ENCODE measurements at regions not wholly inside any gene's neighbourhood (a gene's known extent, or its start where the extent isn't known, plus 50 kb on each side); places are given as distances from the start of the nearest gene placed in this dataset.

GRCh38 chr5:163310997-163311396, 126.4 kb upstream of the CCNG1 start:
- Histone ChIP-seq H3K4ac (ENCODE audit: low read depth, low read length) (no peak overlapping the region), H4K20me1 (ENCODE audit: insufficient read depth, low read length) (no peaks in the 10 kb centered on the region), H2AK5ac (ENCODE audit: low read depth, low read length) (no peak overlapping the region), H3K56ac (ENCODE audit: extremely low read depth, insufficient read depth, low read length) (no peak overlapping the region), H3K27me3 (ENCODE audit: control insufficient read depth, insufficient read depth, low read length) (no peaks in the 10 kb centered on the region), H3K79me1 (ENCODE audit: low read depth in 1 of 2, low read length in 2 of 2) (no peaks in the 10 kb centered on the region), H3K14ac (replicated peaks; ENCODE audit: low read depth, low read length) (no peak overlapping the region), H3K4me3 (ENCODE audit: insufficient read depth, low read depth, low read length) (no peak overlapping the region), H4K8ac (ENCODE audit: low read depth in 2 of 2, low read length in 2 of 2) (no peak overlapping the region), H3K9me3 (ENCODE audit: control insufficient read depth, insufficient read depth, low read length) (no peaks in the 10 kb centered on the region; the same call in 1 of the 2 replicates), H2BK20ac (ENCODE audit: low read depth, low read length) (no peak overlapping the region), H4K91ac (ENCODE audit: insufficient read depth, low read depth, low read length) (no peak overlapping the region), H3K9ac (ENCODE audit: low read depth, low read length) (no peak overlapping the region), H3K18ac (ENCODE audit: low read depth, low read length) (no peak overlapping the region), H3K9me1 (ENCODE audit: insufficient read depth, low read length) (no peaks in the 10 kb centered on the region), H3K27ac (ENCODE audit: insufficient read depth, low read length) (no peak overlapping the region), H2BK120ac (ENCODE audit: low read depth, low read length) (no peak overlapping the region), H3K4me2 (ENCODE audit: low read depth, low read length) (no peak overlapping the region), H2BK15ac (ENCODE audit: low read depth, low read length) (no peak overlapping the region), H3K23ac (ENCODE audit: low read depth, low read length) (no peak overlapping the region), H4K5ac (ENCODE audit: low read depth, low read length) (no peak overlapping the region), H3K36me3 (ENCODE audit: control insufficient read depth, insufficient read depth, low read length) (no peaks in the 10 kb centered on the region), H2AFZ (replicated peaks; ENCODE audit: low read length, poor library complexity) (no peak overlapping the region), H3K4me1 (ENCODE audit: control insufficient read depth, insufficient read depth, low read length) (no peaks in the 10 kb centered on the region), H2BK5ac (ENCODE audit: low read depth, low read length, poor library complexity, severe bottlenecking) (no peak overlapping the region), H2AK9ac (replicated peaks; ENCODE audit: low read depth, low read length, poor library complexity) (no peak overlapping the region)
- in situ Hi-C loops (cut with MboI; ENCODE audit: low sequenced_read_pairs) (no loop called here), intact Hi-C loops (cut with micrococcal nuclease) (no loop called here), dilution Hi-C loops (cut with HindIII; ENCODE audit: low sequenced_read_pairs, unreplicated experiment) (no loop called here)
- WGBS, 2 experiments (ENCODE audit: extremely low coverage in 2 of 2, insufficient read length in 1 of 2): no CpG with 5 or more reads among the region's 1 CpG
- ATAC-seq (ENCODE audit: low read depth): no peak
- CTCF ChIA-PET: no interaction called here
- BruUV-seq (replicated peaks): no TSS peak
- no peak for DNase-seq
- no peak for TF ChIP-seq USF2 (IDR thresholded peaks at IDR 0.05; ENCODE audit: low read depth, low read length)
- TF ChIP-seq MAZ (IDR thresholded peaks at IDR 0.05; ENCODE audit: borderline replicate concordance, low read depth, low read length): no peak
- TF ChIP-seq MAFK (IDR thresholded peaks at IDR 0.05; ENCODE audit: low read depth, low read length): no peak
- TF ChIP-seq CTCF (conservative IDR thresholded peaks at IDR 0.05; ENCODE audit: low read depth, low read length): no peak
- TF ChIP-seq CHD1 (IDR thresholded peaks at IDR 0.05; ENCODE audit: low read depth, low read length): no peak
- no peak for TF ChIP-seq ELK1 (IDR thresholded peaks at IDR 0.05; ENCODE audit: borderline replicate concordance, low read depth, low read length)
- TF ChIP-seq CEBPB (IDR thresholded peaks at IDR 0.05; ENCODE audit: low read depth, low read length): no peak
- no peak for TF ChIP-seq RCOR1 (IDR thresholded peaks at IDR 0.05; ENCODE audit: insufficient replicate concordance, low read length)
- POLR2A ChIA-PET (ENCODE audit: unreplicated experiment): no interaction called here

Measured in IMR-90 (cell line).